HepG2 (cell line): ENCODE measurements at regions not wholly inside any gene's neighbourhood (a gene's known extent, or its start where the extent isn't known, plus 50 kb on each side); places are given as distances from the start of the nearest gene placed in this dataset.

Experiments
- ATAC-seq: fragments of 200-7000 bp; cut with Tn5 transposase; 3 replicates; pipeline ENCODE4 v1.9.1; 2020; ENCODE audit warnings: mild to moderate bottlenecking, moderate library complexity
- BruUV-seq: library from RNA; stranded (reverse); fragments of 400-500 nt; replicated peaks from 2 replicates; lab custom pipeline; 2021; lab: Mats Ljungman, UMichigan
- CTCF ChIA-PET: fragments of 300-600 bp; formaldehyde crosslinking; extraction: SDS; loops from one replicate; lab custom pipeline; 2021; ENCODE audit warnings: low total read pairs, inconsistent platforms, low intra/inter-chr PET ratio; lab: Yijun Ruan, JAX
- POLR2A ChIA-PET: fragments of 350-600 bp; sonication (Branson Sonifier 250); formaldehyde crosslinking; loops from one replicate; lab custom pipeline; 2020; ENCODE audit warnings: antibody characterized with exemption, inconsistent platforms; lab: Yijun Ruan, JAX
- DNase-seq: peaks from one replicate; pipeline ENCODE4 v3.0.0-alpha.2; 2015; ENCODE audit warnings: low spot score
- FAIRE-seq: peaks from 3 replicates; lab custom pipeline; 2011; peaks lifted over from hg19 to GRCh38; lab: Jason Lieb, UNC
- H2AFZ ChIP-seq: one replicate; pipeline ENCODE4 v1.6.1; 2011; ENCODE audit warnings: low read length, inconsistent platforms
- H3K27ac ChIP-seq: fragments of 300-600 bp; 3 replicates; pipeline ENCODE4 v1.8.0; 2011; ENCODE audit warnings: mixed run types, mild to moderate bottlenecking, mixed read lengths, low read length, inconsistent platforms; ENCODE audit not compliant: insufficient read depth; ENCODE audit errors: extremely low read length
- H3K27me3 ChIP-seq, 2 experiments: fragments of 200-600 bp in 1 of 2; 2 replicates in 1 of 2; 3 replicates in 1 of 2; pipeline versions ENCODE4 v1.6.0 to v1.8.0; 2011; ENCODE audit warnings: low read length in 2 of 2, mild to moderate bottlenecking in 2 of 2, moderate library complexity in 2 of 2, inconsistent platforms in 1 of 2; ENCODE audit not compliant: insufficient read depth in 2 of 2, control insufficient read depth in 1 of 2
- H3K36me3 ChIP-seq, 2 experiments: fragments of 200-600 bp in 1 of 2; replicated peaks in 1 of 2; 2 replicates in 1 of 2; 3 replicates in 1 of 2; pipeline versions ENCODE4 v1.5.1 to v1.8.0; 2011; ENCODE audit warnings: low read length in 2 of 2, inconsistent platforms in 1 of 2; ENCODE audit not compliant: insufficient read depth in 2 of 2, control insufficient read depth in 1 of 2
- H3K4me1 ChIP-seq: 2 replicates; pipeline ENCODE4 v1.5.1; 2012; ENCODE audit warnings: low read length, inconsistent platforms; ENCODE audit not compliant: insufficient read depth
- H3K4me2 ChIP-seq: 2 replicates; pipeline ENCODE4 v1.6.0; 2011; ENCODE audit warnings: low read depth, low read length, inconsistent platforms
- H3K4me3 ChIP-seq, 3 experiments: fragments of 200-600 bp in 1 of 3; sonication (generic), shearing (Covaris generic) in 1 of 3; replicated peaks in 1 of 3; 2 replicates each; pipeline ENCODE4 v1.5.1; 2011 to 2016; ENCODE audit warnings: low read length in 3 of 3, inconsistent platforms in 2 of 3, low read depth in 2 of 3, mild to moderate bottlenecking in 2 of 3, control low read depth in 1 of 3, mixed read lengths in 1 of 3; ENCODE audit not compliant: insufficient read depth in 1 of 3
- H3K79me2 ChIP-seq: one replicate; pipeline ENCODE4 v1.6.1; 2011; ENCODE audit warnings: low read length, inconsistent platforms; ENCODE audit not compliant: insufficient read depth
- H3K9ac ChIP-seq: 2 replicates; pipeline ENCODE4 v1.6.0; 2011; ENCODE audit warnings: mild to moderate bottlenecking, low read depth, low read length, inconsistent platforms; ENCODE audit not compliant: insufficient read depth
- H3K9me3 ChIP-seq: 2 replicates; pipeline ENCODE4 v1.5.1; 2012; ENCODE audit warnings: mild to moderate bottlenecking, low read length
- H4K20me1 ChIP-seq: 2 replicates; pipeline ENCODE4 v1.6.0; 2011; ENCODE audit warnings: inconsistent platforms, mild to moderate bottlenecking, low read length, moderate library complexity; ENCODE audit not compliant: insufficient read depth
- CEBPG ChIP-seq: IDR thresholded peaks from 2 replicates; pipeline ENCODE4 v1.6.1; 2016
- CHD4 ChIP-seq: fragments of 200-600 bp; sonication (generic); IDR thresholded peaks from 2 replicates; pipeline ENCODE4 v1.7.0; 2017; ENCODE audit warnings: mild to moderate bottlenecking, low read length, borderline replicate concordance
- HNRNPLL ChIP-seq: fragments of 200-400 bp; formaldehyde crosslinking; IDR thresholded peaks from 2 replicates; pipeline ENCODE4 v1.6.1; 2017; ENCODE audit warnings: mild to moderate bottlenecking, low read depth, low read length; ENCODE audit not compliant: poor library complexity, severe bottlenecking
- HOXA3 ChIP-seq: sonication (generic); formaldehyde crosslinking; IDR thresholded peaks from 2 replicates; pipeline ENCODE4 v1.5.0; 2020; ENCODE audit warnings: missing genetic modification reagents
- KAT7 ChIP-seq: IDR thresholded peaks from 2 replicates; pipeline ENCODE4 v1.6.1; 2018; ENCODE audit warnings: borderline replicate concordance, missing compliant biosample characterization
- MAFF ChIP-seq: IDR thresholded peaks from 2 replicates; pipeline ENCODE4 v1.6.1; 2011; ENCODE audit warnings: low read depth, low read length, improper control_type of control experiment
- MAFK ChIP-seq, 2 experiments: IDR thresholded peaks in 1 of 2; conservative IDR thresholded peaks in 1 of 2; 2 replicates each; pipeline ENCODE4 v1.6.1; 2011; ENCODE audit warnings: improper control_type of control experiment in 2 of 2, low read length in 2 of 2
- MBD4 ChIP-seq: IDR thresholded peaks from 2 replicates; pipeline ENCODE4 v1.6.1; 2012; ENCODE audit warnings: low read length, inconsistent platforms, borderline replicate concordance
- POLR2AphosphoS2 ChIP-seq: IDR thresholded peaks from 2 replicates; pipeline ENCODE4 v1.6.1; 2011; ENCODE audit warnings: low read depth, low read length, improper control_type of control experiment
- XRCC5 ChIP-seq: fragments of 200-400 bp; formaldehyde crosslinking; optimal IDR thresholded peaks from 2 replicates; pipeline ENCODE3; 2017; ENCODE audit warnings: mild to moderate bottlenecking, low read length
- ZNF703 ChIP-seq: sonication (generic); formaldehyde crosslinking; IDR thresholded peaks from 2 replicates; pipeline ENCODE4 v1.5.1; 2020; ENCODE audit warnings: missing genetic modification reagents, mild to moderate bottlenecking, moderate library complexity, borderline replicate concordance
- WGBS: methylation state at CpG from one replicate; pipeline ENCODE4 v1.1.6; 2017; ENCODE audit warnings: low lambda C conversion rate; 5-methylcytosine and 5-hydroxymethylcytosine counted together
- in situ Hi-C: cut with HindIII; loops from 2 replicates; pipeline ENCODE4 v1.10.0; 2017; ENCODE audit warnings: low pct_unique_long_range_greater_than_20kb; ENCODE audit not compliant: extremely low pct_ligation_motif_present
- intact Hi-C: fragments of 100-400 bp; cut with micrococcal nuclease; formaldehyde crosslinking; loops from one replicate; pipeline ENCODE4 v1.10.0; 2022; ENCODE audit not compliant: unreplicated experiment
- TF ChIP-seq, protein P1 (sequence below): sonication (generic); formaldehyde crosslinking; IDR thresholded peaks from 2 replicates; pipeline ENCODE4 v1.8.1; 2023; ENCODE audit warnings: mild to moderate bottlenecking, moderate library complexity, missing genetic modification reagents

DNA sequence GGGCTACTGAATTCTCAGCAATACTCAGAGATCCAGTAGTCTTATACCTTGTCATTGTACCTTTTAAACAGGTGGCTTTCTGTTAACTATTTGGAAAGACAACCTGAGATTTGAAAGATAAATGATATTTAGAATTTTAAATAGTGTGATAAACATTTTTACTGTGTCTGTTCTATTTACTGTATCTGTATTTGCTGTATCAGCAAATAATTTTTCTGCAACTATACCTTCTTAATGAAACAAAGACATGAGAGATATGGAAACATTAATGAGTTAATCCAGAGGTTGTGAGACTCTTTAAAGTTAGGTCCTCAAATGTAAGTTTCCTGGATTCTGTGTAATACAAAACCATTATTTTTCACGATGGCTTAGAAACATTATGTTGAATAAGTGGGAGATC, 249.6 kb downstream of the CCDC59 start:
- Histone ChIP-seq H3K9ac (no peak overlapping the region), H3K4me2 (no peak overlapping the region), H3K9me3 (no peaks in the 10 kb centered on the region), H3K4me3 (no peak overlapping the region), H3K79me2 (no peaks in the 10 kb centered on the region), H3K27me3 (no peaks in the 10 kb centered on the region), H3K4me1 (no peaks in the 10 kb centered on the region), H3K27ac (no peak overlapping the region), H4K20me1 (no peaks in the 10 kb centered on the region), H2AFZ (no peak overlapping the region), H3K36me3 (no peaks in the 10 kb centered on the region)
- no peak for TF ChIP-seq CHD4
- TF ChIP-seq CEBPG (CRISPR knock-in tag), result no peak
- no peak for TF ChIP-seq MBD4
- TF ChIP-seq HNRNPLL, result no peak
- TF ChIP-seq, protein P1, sequence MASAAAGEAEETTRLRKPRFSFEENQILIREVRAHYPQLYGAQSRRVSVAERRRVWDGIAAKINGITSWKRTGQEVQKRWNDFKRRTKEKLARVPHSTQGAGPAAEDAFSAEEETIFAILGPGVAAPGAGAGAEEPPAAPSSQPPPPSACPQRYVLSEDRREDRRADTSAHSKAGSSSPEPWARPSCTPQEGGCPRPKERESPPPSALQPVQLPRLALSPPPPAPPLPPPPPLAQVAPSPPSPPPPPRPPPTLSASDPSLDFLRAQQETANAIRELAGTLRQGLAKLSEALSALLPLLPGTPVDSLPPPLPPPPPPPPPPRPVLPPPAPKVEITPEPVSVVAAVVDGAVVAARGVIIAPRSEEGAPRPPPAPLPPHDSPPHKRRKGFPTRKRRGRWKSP (CRISPR knock-in tag), result no peak
- TF ChIP-seq ZNF703 (CRISPR knock-in tag), result no peak
- TF ChIP-seq MAFF, result peak; percentile 97
- peak; percentile 91 to 98 for TF ChIP-seq MAFK (conservative IDR thresholded peaks at IDR 0.05 in 1 of 2, IDR thresholded peaks at IDR 0.05 in 1 of 2; ENCODE audit: low read length in 2 of 2)
- no peak for TF ChIP-seq POLR2AphosphoS2
- no peak for TF ChIP-seq HOXA3 (CRISPR knock-in tag)
- no peak for TF ChIP-seq XRCC5
- TF ChIP-seq KAT7, result no peak
- CTCF ChIA-PET, result no interaction called here
- WGBS, result 0% methylated on average over 1 of the region's 1 CpG
- intact Hi-C loops, result no loop called here
- no TSS peak for BruUV-seq
- no peak for ATAC-seq
- no peak for DNase-seq
- no peak for FAIRE-seq
- POLR2A ChIA-PET, result no interaction called here
- in situ Hi-C loops, result no loop called here
